GM21447 (cell line): ENCODE measurements at regions not wholly inside any gene's neighbourhood (a gene's known extent, or its start where the extent isn't known, plus 50 kb on each side); places are given as distances from the start of the nearest gene placed in this dataset.

ENCODE experiments used
- ATAC-seq: cut with Tn5 transposase; IDR thresholded peaks from one replicate; pipeline ENCODE4 v1.9.1; 2021; ENCODE audit not compliant: unreplicated experiment

- no peak for ATAC-seq
These were observed 1958.7 kb upstream of the IGFBP7 start for GRCh38 chr4:59068722-59069418.

- no peak for ATAC-seq
These were observed 1976.2 kb upstream of the IGFBP7 start for GRCh38 chr4:59086410-59086809.

GRCh38 chr4:59091146-59092142 lies 1981.3 kb upstream of the IGFBP7 start:
- no peak for ATAC-seq

GRCh38 chr4:59094505-59094904 lies 1984.3 kb upstream of the IGFBP7 start:
- ATAC-seq: no peak

GRCh38 chr4:59102311-59102710 lies 1992.1 kb upstream of the IGFBP7 start:
- ATAC-seq: no peak

GRCh38 chr4:59120287-59120814 lies 2010.2 kb upstream of the IGFBP7 start:
- no peak for ATAC-seq

- ATAC-seq: no peak
These were observed 2012.4 kb upstream of the IGFBP7 start for GRCh38 chr4:59122626-59123025.

GRCh38 chr4:59126159-59126558 lies 2016.0 kb upstream of the IGFBP7 start:
- no peak for ATAC-seq

GRCh38 chr4:59127006-59127405 lies 2016.8 kb upstream of the IGFBP7 start:
- no peak for ATAC-seq

GRCh38 chr4:59127743-59128142 lies 2017.6 kb upstream of the IGFBP7 start:
- no peak for ATAC-seq

GRCh38 chr4:59135248-59135985 lies 2025.2 kb upstream of the IGFBP7 start:
- no peak for ATAC-seq

- ATAC-seq: no peak
These were observed 2038.9 kb upstream of the ADGRL3 start for GRCh38 chr4:59161249-59161648.

- no peak for ATAC-seq
These were observed 2024.5 kb upstream of the ADGRL3 start for GRCh38 chr4:59175617-59176016.

GRCh38 chr4:59179372-59179771 lies 2020.8 kb upstream of the ADGRL3 start:
- ATAC-seq: no peak

- no peak for ATAC-seq
These were observed 2020.0 kb upstream of the ADGRL3 start for GRCh38 chr4:59180161-59180560.

GRCh38 chr4:59180969-59181368 lies 2019.2 kb upstream of the ADGRL3 start:
- no peak for ATAC-seq

GRCh38 chr4:59195839-59196238 lies 2004.3 kb upstream of the ADGRL3 start:
- no peak for ATAC-seq

GRCh38 chr4:59200992-59201391 lies 1999.1 kb upstream of the ADGRL3 start:
- ATAC-seq: no peak

- ATAC-seq: no peak
These were observed 1982.1 kb upstream of the ADGRL3 start for GRCh38 chr4:59217910-59218631.

- ATAC-seq: no peak
These were observed 1977.9 kb upstream of the ADGRL3 start for GRCh38 chr4:59222221-59222620.
